ENCODE measurements at regions not wholly inside any gene's neighbourhood (a gene's known extent, or its start where the extent isn't known, plus 50 kb on each side); places are given as distances from the start of the nearest gene placed in this dataset.

GRCh38 chr20:60894091-60894490 lies 358.0 kb upstream of the CDH4 start:
- TF ChIP-seq CTCF (IDR thresholded peaks at IDR 0.05; ENCODE audit: insufficient read depth, low read depth, low read length) (no peak), EZH2 (IDR thresholded peaks at IDR 0.05; ENCODE audit: insufficient read depth, low read length) (no peak)

Measured in astrocyte (in vitro differentiated cells and primary cell).